ENCODE measurements at regions not wholly inside any gene's neighbourhood (a gene's known extent, or its start where the extent isn't known, plus 50 kb on each side); places are given as distances from the start of the nearest gene placed in this dataset.

GRCh38 chr15:70504299-70504951 lies 258.9 kb downstream of the UACA start:
- RAD21 ChIA-PET (ENCODE audit: unreplicated experiment) = interaction anchor here (0.6 to 2.9 kb wide), 13 partner anchors 10 to 752 kb away, joined by 3 to 42 read pairs (median 5); no protein-coding TSS in a partner anchor
- peak overlapping the region; percentile 71 for H3K9ac ChIP-seq (ENCODE audit: control insufficient read depth, insufficient read depth, low read length)
- H3K4me1 ChIP-seq (ENCODE audit: control insufficient read depth, insufficient read depth, low read length) = peaks cover 53% of the 10 kb centered on the region
- 0% methylated on average over 9 of the region's 9 CpGs for WGBS (ENCODE audit: insufficient coverage, insufficient replicate concordance, low lambda C conversion rate, missing lambda C conversion rate)
- H3K36me3 ChIP-seq (ENCODE audit: control insufficient read depth in 2 of 2, insufficient read depth in 2 of 2, low read length in 1 of 2) = no peaks in the 10 kb centered on the region
- ATAC-seq = peak; percentile 79
- peak overlapping the region; percentile 82 for H3K4me2 ChIP-seq (ENCODE audit: control insufficient read depth, insufficient read depth)
- in situ Hi-C loops (cut with MboI) (no loop called here), intact Hi-C loops (cut with micrococcal nuclease; ENCODE audit: unreplicated experiment) (loop anchor here (1.0 kb wide), 1 partner anchor 12 kb away; no protein-coding TSS in a partner anchor)
- peak overlapping the region; percentile 91 for H3K27ac ChIP-seq (ENCODE audit: control insufficient read depth, insufficient read depth)
- H3K9me3 ChIP-seq (replicated peaks; ENCODE audit: control insufficient read depth, insufficient read depth, low read length) = peaks cover under 1% of the 10 kb centered on the region; the same call in 2 of the 3 replicates
- peak overlapping the region; percentile 30; the same call in 1 of the 2 replicates for H3K4me3 ChIP-seq
- CTCF ChIA-PET = interaction anchor here (0.6 to 4.1 kb wide), 15 partner anchors 9 to 1042 kb away, joined by 3 to 39 read pairs (median 4); partner anchors contain the start of gene TLE3
- H4K20me1 ChIP-seq (ENCODE audit: control insufficient read depth, insufficient read depth) = no peaks in the 10 kb centered on the region
- FAIRE-seq = peak; percentile 59
- POLR2A ChIA-PET = interaction anchor here (0.5 to 3.0 kb wide), 6 partner anchors 11 to 779 kb away, joined by 3 to 17 read pairs (median 3); no protein-coding TSS in a partner anchor
- H2AFZ ChIP-seq (ENCODE audit: control insufficient read depth, low read depth, low read length) = peak overlapping the region; percentile 76
- no TSS peak for BruUV-seq (replicated peaks)
- H3K27me3 ChIP-seq (replicated peaks in 1 of 2; ENCODE audit: control insufficient read depth in 2 of 2, insufficient read depth in 2 of 2, low read length in 1 of 2) = no peaks in the 10 kb centered on the region
- DNase-seq (ENCODE audit: low read depth, low spot score) = no peak
- SMC1A ChIA-PET (ENCODE audit: uncharacterized antibody, unreplicated experiment) = interaction anchor here (0.7 to 6.7 kb wide), 10 partner anchors 9 to 836 kb away, joined by 3 to 40 read pairs (median 3); no protein-coding TSS in a partner anchor
- no peaks in the 10 kb centered on the region for H3K79me2 ChIP-seq (ENCODE audit: control insufficient read depth, insufficient read depth, low read length)
- TF ChIP-seq GATAD2B (conservative IDR thresholded peaks at IDR 0.05; ENCODE audit: low read depth) (0 out of 2 replicates have a peak, but pooled peaks have one; percentile 31), PML (IDR thresholded peaks at IDR 0.05; ENCODE audit: low read length) (0 out of 2 replicates have a peak, but pooled peaks have one; percentile 23), POU2F2 (IDR thresholded peaks at IDR 0.05; ENCODE audit: borderline replicate concordance, low read depth, low read length) (0 out of 3 replicates have a peak, but pooled peaks have one; percentile 45), POLR2AphosphoS5 (IDR thresholded peaks at IDR 0.05; ENCODE audit: low read length) (peak; percentile 72), RELA (IDR thresholded peaks at IDR 0.05; ENCODE audit: borderline replicate concordance, partially characterized antibody) (peak; percentile 54), ZNF622 (IDR thresholded peaks at IDR 0.05) (no peak), ASH2L (IDR thresholded peaks at IDR 0.05; ENCODE audit: borderline replicate concordance, low read depth) (no peak), TCF12 (IDR thresholded peaks at IDR 0.05; ENCODE audit: low read depth, low read length) (peak; percentile 89), BMI1 (IDR thresholded peaks at IDR 0.05; ENCODE audit: borderline replicate concordance) (no peak), BACH1 (IDR thresholded peaks at IDR 0.05; ENCODE audit: borderline replicate concordance) (no peak), ZNF687 (IDR thresholded peaks at IDR 0.05) (no peak), SUZ12 (IDR thresholded peaks at IDR 0.05; ENCODE audit: unreplicated experiment) (no peak), MYC (IDR thresholded peaks at IDR 0.05; ENCODE audit: insufficient read depth, insufficient read length, insufficient replicate concordance, low read length, severe bottlenecking) (no peak), USF1 (IDR thresholded peaks at IDR 0.05; ENCODE audit: borderline replicate concordance, extremely low read length, insufficient read depth, low read depth, low read length) (peak; percentile 63), SMC3 (IDR thresholded peaks at IDR 0.05; ENCODE audit: borderline replicate concordance, low read length) (no peak), IKZF1 (conservative IDR thresholded peaks at IDR 0.05) (peak; percentile 75), BCL3 (IDR thresholded peaks at IDR 0.05; ENCODE audit: borderline replicate concordance, insufficient read depth, low read depth, low read length, poor library complexity, severe bottlenecking) (peak; percentile 45)
